ENCODE measurements at regions not wholly inside any gene's neighbourhood (a gene's known extent, or its start where the extent isn't known, plus 50 kb on each side); places are given as distances from the start of the nearest gene placed in this dataset.

GRCh38 chr9:109953813-109954497 is 174.0 kb downstream of the PALM2AKAP2 start:
- peaks cover 0 to 3% (median 0%) of the 10 kb centered on the region in 4 donors for H3K4me1 ChIP-seq
- no peaks in the 10 kb centered on the region for H3K9me3 ChIP-seq
- no peaks in the 10 kb centered on the region for H3K27me3 ChIP-seq
- no peak overlapping the region for H3K4me3 ChIP-seq
- DNase-seq, result no peak
- no peak for TF ChIP-seq POLR2A (IDR thresholded peaks at IDR 0.05)
- H3K36me3 ChIP-seq, result no peaks in the 10 kb centered on the region
- no peak overlapping the region for H3K27ac ChIP-seq

GRCh38 chr9:109956717-109957440 is 176.9 kb downstream of the PALM2AKAP2 start:
- Histone ChIP-seq H3K4me1 (no peaks in the 10 kb centered on the region), H3K36me3 (no peaks in the 10 kb centered on the region), H3K4me3 (no peak overlapping the region), H3K27me3 (no peaks in the 10 kb centered on the region), H3K9me3 (no peaks in the 10 kb centered on the region), H3K27ac (no peak overlapping the region)
- DNase-seq, result no peak
- TF ChIP-seq POLR2A (IDR thresholded peaks at IDR 0.05) (no peak), CTCF (IDR thresholded peaks at IDR 0.05) (no peak)

GRCh38 chr9:109959679-109960078 is 179.7 kb downstream of the PALM2AKAP2 start:
- H3K9me3 ChIP-seq, result no peaks in the 10 kb centered on the region
- H3K4me1 ChIP-seq, result no peaks in the 10 kb centered on the region
- TF ChIP-seq POLR2A (IDR thresholded peaks at IDR 0.05) (no peak), CTCF (IDR thresholded peaks at IDR 0.05) (no peak)
- no peak overlapping the region for H3K27ac ChIP-seq
- H3K4me3 ChIP-seq, result no peak overlapping the region
- no peak for DNase-seq
- H3K27me3 ChIP-seq, result no peaks in the 10 kb centered on the region
- H3K36me3 ChIP-seq, result no peaks in the 10 kb centered on the region

GRCh38 chr9:109961626-109962025 is 181.6 kb downstream of the PALM2AKAP2 start:
- Histone ChIP-seq H3K9me3 (no peaks in the 10 kb centered on the region), H3K4me1 (no peaks in the 10 kb centered on the region), H3K27ac (no peak overlapping the region), H3K36me3 (no peaks in the 10 kb centered on the region), H3K27me3 (no peaks in the 10 kb centered on the region), H3K4me3 (no peak overlapping the region)
- TF ChIP-seq CTCF (IDR thresholded peaks at IDR 0.05), result no peak
- no peak for TF ChIP-seq POLR2A (IDR thresholded peaks at IDR 0.05)
- no peak for DNase-seq

GRCh38 chr9:109962215-109962614 is 182.2 kb downstream of the PALM2AKAP2 start:
- no peak overlapping the region for H3K4me3 ChIP-seq
- H3K36me3 ChIP-seq, result no peaks in the 10 kb centered on the region
- H3K4me1 ChIP-seq, result no peaks in the 10 kb centered on the region
- TF ChIP-seq CTCF (IDR thresholded peaks at IDR 0.05) (no peak), POLR2A (IDR thresholded peaks at IDR 0.05) (no peak)
- H3K9me3 ChIP-seq, result no peaks in the 10 kb centered on the region
- H3K27me3 ChIP-seq, result no peaks in the 10 kb centered on the region
- no peak for DNase-seq
- no peak overlapping the region for H3K27ac ChIP-seq

GRCh38 chr9:109963079-109963478 is 183.1 kb downstream of the PALM2AKAP2 start:
- H3K27me3 ChIP-seq, result no peaks in the 10 kb centered on the region
- no peaks in the 10 kb centered on the region for H3K9me3 ChIP-seq
- TF ChIP-seq POLR2A (IDR thresholded peaks at IDR 0.05), result no peak
- no peak for TF ChIP-seq CTCF (IDR thresholded peaks at IDR 0.05)
- DNase-seq, result no peak
- no peaks in the 10 kb centered on the region for H3K36me3 ChIP-seq
- H3K27ac ChIP-seq, result no peak overlapping the region
- peaks cover 0 to 8% (median 0%) of the 10 kb centered on the region in 4 donors for H3K4me1 ChIP-seq
- H3K4me3 ChIP-seq, result no peak overlapping the region
